ENCODE measurements at regions not wholly inside any gene's neighbourhood (a gene's known extent, or its start where the extent isn't known, plus 50 kb on each side); places are given as distances from the start of the nearest gene placed in this dataset.

DNA sequence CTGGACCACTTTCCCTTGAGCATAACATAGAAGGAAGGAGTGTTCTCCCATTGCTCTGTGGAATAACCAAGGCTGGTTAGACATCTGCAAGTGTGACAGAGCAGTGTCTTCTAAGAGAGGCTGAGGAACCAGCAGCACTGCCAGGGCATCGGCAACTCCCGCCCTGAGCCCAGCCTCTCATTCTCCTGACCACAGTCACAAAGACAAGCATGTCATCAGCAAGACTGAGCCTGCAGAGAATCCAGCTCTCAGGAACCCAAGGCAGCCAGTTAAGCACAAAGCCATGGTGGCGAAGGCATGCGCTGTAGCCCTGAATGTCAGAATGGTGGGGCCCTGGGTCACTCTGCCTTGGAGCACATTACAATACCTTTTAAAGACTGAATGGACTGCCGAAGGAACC lies 253.9 kb downstream of the AGTPBP1 start:
- no peak for DNase-seq
- Histone ChIP-seq H3K23ac (ENCODE audit: low read length in 2 of 2) (no peak overlapping the region), H2BK15ac (ENCODE audit: low read depth, poor library complexity, severe bottlenecking) (no peak overlapping the region), H2BK120ac (ENCODE audit: low read depth, low read length) (no peak overlapping the region), H4K91ac (ENCODE audit: low read length) (no peak overlapping the region), H3K27ac (ENCODE audit: low read length, poor library complexity, severe bottlenecking) (no peak overlapping the region), H3K36me3 (ENCODE audit: control insufficient read depth in 1 of 2, insufficient read depth in 2 of 2, low read depth in 1 of 2, low read length in 2 of 2) (no peaks in the 10 kb centered on the region), H3K18ac (ENCODE audit: low read depth in 1 of 2, low read length in 2 of 2) (no peak overlapping the region), H3K27me3 (ENCODE audit: control insufficient read depth in 1 of 2, insufficient read depth in 1 of 2, low read length in 2 of 2) (no peaks in the 10 kb centered on the region), H3K9me3 (ENCODE audit: control insufficient read depth, low read length) (no peaks in the 10 kb centered on the region), H3K79me1 (replicated peaks; ENCODE audit: low read length, poor library complexity, severe bottlenecking) (no peaks in the 10 kb centered on the region), H3K9ac (ENCODE audit: low read length) (no peak overlapping the region), H3K4me1 (ENCODE audit: control insufficient read depth, insufficient read depth, low read depth, low read length) (no peaks in the 10 kb centered on the region), H3K4me3 (ENCODE audit: insufficient read depth in 1 of 2, low read depth in 1 of 2, low read length in 2 of 2) (no peak overlapping the region), H2BK12ac (ENCODE audit: low read length in 2 of 2) (no peak overlapping the region), H2AK5ac (ENCODE audit: low read length, severe bottlenecking) (no peak overlapping the region), H4K8ac (ENCODE audit: low read length) (no peak overlapping the region), H2AFZ (ENCODE audit: low read depth, low read length) (no peak overlapping the region), H3K4ac (ENCODE audit: low read depth in 1 of 2, low read length in 2 of 2) (no peak overlapping the region), H3K14ac (ENCODE audit: low read length in 2 of 2) (no peak overlapping the region), H3K4me2 (ENCODE audit: low read length, poor library complexity, severe bottlenecking) (no peak overlapping the region), H2BK5ac (ENCODE audit: low read depth, low read length, poor library complexity, severe bottlenecking) (no peak overlapping the region)
- WGBS, result 93% methylated on average over 5 of the region's 5 CpGs

DNA sequence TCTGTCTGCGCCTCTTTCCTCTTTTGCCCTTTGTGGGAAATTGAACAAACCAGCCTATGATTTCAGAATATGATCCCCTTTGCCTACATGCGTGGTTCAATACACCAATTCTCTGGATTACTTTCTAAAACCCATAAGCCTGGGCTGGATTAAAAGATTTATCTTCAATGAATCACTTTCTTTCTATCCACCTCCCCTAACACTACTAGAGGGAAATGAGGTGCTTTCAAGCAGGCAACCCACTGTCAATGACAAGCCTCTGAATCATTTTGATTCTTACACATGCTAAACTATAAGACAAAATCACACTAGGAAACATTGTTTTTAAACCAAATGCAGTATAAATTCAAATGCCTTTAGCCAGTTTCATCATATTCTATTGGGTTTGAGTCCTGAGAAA lies 257.5 kb downstream of the AGTPBP1 start:
- H3K9ac ChIP-seq (ENCODE audit: low read length), result no peak overlapping the region
- no peak overlapping the region for H2AFZ ChIP-seq (ENCODE audit: low read depth, low read length)
- H3K79me1 ChIP-seq (replicated peaks; ENCODE audit: low read length, poor library complexity, severe bottlenecking), result no peaks in the 10 kb centered on the region
- H3K4me2 ChIP-seq (ENCODE audit: low read length, poor library complexity, severe bottlenecking), result no peak overlapping the region
- H3K4me3 ChIP-seq (ENCODE audit: insufficient read depth in 1 of 2, low read depth in 1 of 2, low read length in 2 of 2), result no peak overlapping the region
- no peak overlapping the region for H2BK5ac ChIP-seq (ENCODE audit: low read depth, low read length, poor library complexity, severe bottlenecking)
- H2BK12ac ChIP-seq (ENCODE audit: low read length in 2 of 2), result no peak overlapping the region
- H4K91ac ChIP-seq (ENCODE audit: low read length), result no peak overlapping the region
- H3K14ac ChIP-seq (ENCODE audit: low read length in 2 of 2), result no peak overlapping the region
- no peak overlapping the region for H4K8ac ChIP-seq (ENCODE audit: low read length)
- no peak overlapping the region for H3K18ac ChIP-seq (ENCODE audit: low read depth in 1 of 2, low read length in 2 of 2)
- H3K4ac ChIP-seq (ENCODE audit: low read depth in 1 of 2, low read length in 2 of 2), result no peak overlapping the region
- no peak overlapping the region for H2AK5ac ChIP-seq (ENCODE audit: low read length, severe bottlenecking)
- H2BK15ac ChIP-seq (ENCODE audit: low read depth, poor library complexity, severe bottlenecking), result no peak overlapping the region
- WGBS, result 59% methylated on average over 2 of the region's 2 CpGs
- no peak overlapping the region for H3K23ac ChIP-seq (ENCODE audit: low read length in 2 of 2)
- no peak for DNase-seq
- no peaks in the 10 kb centered on the region for H3K9me3 ChIP-seq (ENCODE audit: control insufficient read depth, low read length)
- H3K27me3 ChIP-seq (ENCODE audit: control insufficient read depth in 1 of 2, insufficient read depth in 1 of 2, low read length in 2 of 2), result peaks cover 0 to 5% of the 10 kb centered on the region in 2 experiments
- H3K4me1 ChIP-seq (ENCODE audit: control insufficient read depth, insufficient read depth, low read depth, low read length), result no peaks in the 10 kb centered on the region
- no peak overlapping the region for H3K27ac ChIP-seq (ENCODE audit: low read length, poor library complexity, severe bottlenecking)
- no peak overlapping the region for H2BK120ac ChIP-seq (ENCODE audit: low read depth, low read length)
- no peaks in the 10 kb centered on the region for H3K36me3 ChIP-seq (ENCODE audit: control insufficient read depth in 1 of 2, insufficient read depth in 2 of 2, low read depth in 1 of 2, low read length in 2 of 2)

DNA sequence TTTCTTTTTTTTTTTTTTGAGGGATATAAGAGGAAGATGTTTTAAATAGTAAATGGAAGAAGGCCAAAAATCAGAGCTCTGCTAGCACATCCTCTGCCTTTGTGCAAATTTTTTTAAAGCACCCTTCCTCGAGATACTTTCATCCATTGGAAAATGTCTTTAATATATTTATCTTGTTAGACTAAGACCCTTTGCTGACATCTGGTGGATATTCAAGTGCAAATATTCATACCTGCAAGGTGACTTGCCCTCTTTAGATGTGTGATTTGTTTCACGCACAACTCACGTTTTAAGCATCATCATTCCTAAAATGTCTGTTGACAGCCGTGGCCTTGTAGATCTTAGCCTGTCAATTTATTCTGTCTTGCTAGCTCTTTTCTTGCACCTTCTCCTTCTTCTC lies 258.5 kb downstream of the AGTPBP1 start:
- WGBS, result 93% methylated on average over 3 of the region's 4 CpGs
- no peak overlapping the region for H3K4me3 ChIP-seq (ENCODE audit: insufficient read depth in 1 of 2, low read depth in 1 of 2, low read length in 2 of 2)
- no peaks in the 10 kb centered on the region for H3K79me1 ChIP-seq (replicated peaks; ENCODE audit: low read length, poor library complexity, severe bottlenecking)
- H3K4ac ChIP-seq (ENCODE audit: low read depth in 1 of 2, low read length in 2 of 2), result no peak overlapping the region
- H3K4me2 ChIP-seq (ENCODE audit: low read length, poor library complexity, severe bottlenecking), result no peak overlapping the region
- H3K18ac ChIP-seq (ENCODE audit: low read depth in 1 of 2, low read length in 2 of 2), result no peak overlapping the region
- no peak overlapping the region for H4K91ac ChIP-seq (ENCODE audit: low read length)
- H4K8ac ChIP-seq (ENCODE audit: low read length), result no peak overlapping the region
- no peak overlapping the region for H3K9ac ChIP-seq (ENCODE audit: low read length)
- H2BK12ac ChIP-seq (ENCODE audit: low read length in 2 of 2), result no peak overlapping the region
- H3K14ac ChIP-seq (ENCODE audit: low read length in 2 of 2), result no peak overlapping the region
- no peaks in the 10 kb centered on the region for H3K4me1 ChIP-seq (ENCODE audit: control insufficient read depth, insufficient read depth, low read depth, low read length)
- no peak overlapping the region for H2BK120ac ChIP-seq (ENCODE audit: low read depth, low read length)
- H3K36me3 ChIP-seq (ENCODE audit: control insufficient read depth in 1 of 2, insufficient read depth in 2 of 2, low read depth in 1 of 2, low read length in 2 of 2), result no peaks in the 10 kb centered on the region
- H3K9me3 ChIP-seq (ENCODE audit: control insufficient read depth, low read length), result no peaks in the 10 kb centered on the region
- H2AFZ ChIP-seq (ENCODE audit: low read depth, low read length), result no peak overlapping the region
- no peak overlapping the region for H2BK15ac ChIP-seq (ENCODE audit: low read depth, poor library complexity, severe bottlenecking)
- no peak overlapping the region for H2AK5ac ChIP-seq (ENCODE audit: low read length, severe bottlenecking)
- H3K27me3 ChIP-seq (ENCODE audit: control insufficient read depth in 1 of 2, insufficient read depth in 1 of 2, low read length in 2 of 2), result peaks cover 0 to 5% of the 10 kb centered on the region in 2 experiments
- H3K27ac ChIP-seq (ENCODE audit: low read length, poor library complexity, severe bottlenecking), result no peak overlapping the region
- no peak for DNase-seq
- H2BK5ac ChIP-seq (ENCODE audit: low read depth, low read length, poor library complexity, severe bottlenecking), result no peak overlapping the region
- H3K23ac ChIP-seq (ENCODE audit: low read length in 2 of 2), result no peak overlapping the region

DNA sequence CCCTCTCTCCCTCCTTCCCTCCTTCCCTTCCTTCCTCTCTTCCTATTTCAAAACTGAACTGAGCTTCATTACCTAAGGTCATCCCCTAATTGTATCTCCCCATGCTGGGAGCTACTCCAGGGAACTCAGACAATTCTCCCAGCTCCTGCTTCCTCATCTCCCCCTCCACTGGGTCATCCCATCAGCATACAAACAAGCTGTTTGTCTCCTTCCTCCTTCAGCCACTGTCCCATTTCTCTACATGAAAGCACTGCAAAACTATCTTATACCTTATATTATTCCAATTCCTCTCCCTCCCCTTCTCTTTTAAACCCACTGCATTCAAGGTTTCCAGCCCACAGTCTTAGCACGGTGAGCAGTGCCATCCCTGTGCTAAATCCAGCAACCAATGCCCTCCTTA lies 262.4 kb downstream of the AGTPBP1 start:
- no peak overlapping the region for H2BK5ac ChIP-seq (ENCODE audit: low read depth, low read length, poor library complexity, severe bottlenecking)
- no peak overlapping the region for H3K18ac ChIP-seq (ENCODE audit: low read depth in 1 of 2, low read length in 2 of 2)
- H3K9me3 ChIP-seq (ENCODE audit: control insufficient read depth, low read length), result no peaks in the 10 kb centered on the region
- no peak overlapping the region for H3K23ac ChIP-seq (ENCODE audit: low read length in 2 of 2)
- no peak overlapping the region for H2BK120ac ChIP-seq (ENCODE audit: low read depth, low read length)
- H3K27ac ChIP-seq (ENCODE audit: low read length, poor library complexity, severe bottlenecking), result no peak overlapping the region
- H3K4ac ChIP-seq (ENCODE audit: low read depth in 1 of 2, low read length in 2 of 2), result no peak overlapping the region
- WGBS, result 90% methylated on average over 1 of the region's 1 CpG
- H2BK12ac ChIP-seq (ENCODE audit: low read length in 2 of 2), result no peak overlapping the region
- no peaks in the 10 kb centered on the region for H3K79me1 ChIP-seq (replicated peaks; ENCODE audit: low read length, poor library complexity, severe bottlenecking)
- H2AK5ac ChIP-seq (ENCODE audit: low read length, severe bottlenecking), result no peak overlapping the region
- no peak overlapping the region for H4K8ac ChIP-seq (ENCODE audit: low read length)
- no peak overlapping the region for H3K4me3 ChIP-seq (ENCODE audit: insufficient read depth in 1 of 2, low read depth in 1 of 2, low read length in 2 of 2)
- no peaks in the 10 kb centered on the region for H3K36me3 ChIP-seq (ENCODE audit: control insufficient read depth in 1 of 2, insufficient read depth in 2 of 2, low read depth in 1 of 2, low read length in 2 of 2)
- H3K9ac ChIP-seq (ENCODE audit: low read length), result no peak overlapping the region
- no peak overlapping the region for H3K14ac ChIP-seq (ENCODE audit: low read length in 2 of 2)
- no peak overlapping the region for H3K4me2 ChIP-seq (ENCODE audit: low read length, poor library complexity, severe bottlenecking)
- H3K27me3 ChIP-seq (ENCODE audit: control insufficient read depth in 1 of 2, insufficient read depth in 1 of 2, low read length in 2 of 2), result peaks cover 0 to 5% of the 10 kb centered on the region in 2 experiments
- H4K91ac ChIP-seq (ENCODE audit: low read length), result no peak overlapping the region
- no peaks in the 10 kb centered on the region for H3K4me1 ChIP-seq (ENCODE audit: control insufficient read depth, insufficient read depth, low read depth, low read length)
- no peak for DNase-seq
- H2AFZ ChIP-seq (ENCODE audit: low read depth, low read length), result no peak overlapping the region
- H2BK15ac ChIP-seq (ENCODE audit: low read depth, poor library complexity, severe bottlenecking), result no peak overlapping the region
